Stimulated activated naive CD4-positive, alpha-beta T cell treated with Interleukin-2 at 50 U/mL for 16 hours (primary cell): ENCODE measurements at regions not wholly inside any gene's neighbourhood (a gene's known extent, or its start where the extent isn't known, plus 50 kb on each side); places are given as distances from the start of the nearest gene placed in this dataset.

Experiments
- DNase-seq: peaks from one replicate; lab custom pipeline; 2025; lab: John Stamatoyannopoulos, UW

GRCh38 chr1:199287206-199287605, 648.4 kb downstream of the PTPRC start:
- no peak for DNase-seq

DNA sequence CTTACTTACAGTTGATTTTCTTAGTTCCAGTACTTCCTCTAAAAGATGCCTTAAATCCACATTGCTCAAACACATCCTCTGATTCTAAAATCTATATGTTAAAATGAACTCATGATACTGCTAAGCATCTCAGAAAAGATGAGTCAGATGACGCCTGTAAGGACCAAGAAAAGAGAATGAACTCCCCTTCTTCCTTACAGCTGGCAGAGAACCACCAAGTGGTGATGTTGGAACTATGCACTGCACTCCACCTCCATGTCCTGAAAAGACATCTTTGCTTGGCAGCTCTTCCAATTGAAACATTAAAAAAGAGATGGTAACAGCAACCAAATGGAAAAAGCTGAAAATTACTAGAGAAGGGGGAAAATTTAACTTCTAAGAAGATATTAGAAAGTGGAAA, 648.8 kb downstream of the PTPRC start:
- no peak for DNase-seq

GRCh38 chr1:199290186-199290585, 651.3 kb downstream of the PTPRC start:
- no peak for DNase-seq

- DNase-seq: no peak
Observed at GRCh38 chr1:199291022-199291740, 652.3 kb downstream of the PTPRC start.

DNA sequence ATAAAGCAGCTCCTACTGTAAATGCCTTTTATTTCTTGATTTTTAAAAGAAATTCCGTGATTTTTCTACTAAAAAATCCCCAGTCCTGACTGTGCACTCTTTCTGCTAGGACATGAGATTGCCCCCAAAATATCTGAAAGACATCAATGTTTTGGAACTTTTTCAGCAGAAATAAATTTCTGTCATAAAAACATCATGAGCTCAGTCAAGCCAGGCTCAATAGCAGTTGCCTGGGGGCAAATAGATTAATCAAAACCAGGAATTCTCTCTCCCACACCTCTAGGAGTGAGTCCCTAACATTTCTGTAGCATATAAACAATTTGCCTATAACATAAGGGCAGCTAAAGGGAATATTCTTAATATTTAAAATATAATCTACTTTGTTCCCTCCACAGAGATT, 654.1 kb downstream of the PTPRC start:
- DNase-seq: no peak

- DNase-seq: no peak
Observed at GRCh38 chr1:199295107-199295506, 656.3 kb downstream of the PTPRC start.

- DNase-seq: no peak
Observed at GRCh38 chr1:199297174-199297573, 658.3 kb downstream of the PTPRC start.

DNA sequence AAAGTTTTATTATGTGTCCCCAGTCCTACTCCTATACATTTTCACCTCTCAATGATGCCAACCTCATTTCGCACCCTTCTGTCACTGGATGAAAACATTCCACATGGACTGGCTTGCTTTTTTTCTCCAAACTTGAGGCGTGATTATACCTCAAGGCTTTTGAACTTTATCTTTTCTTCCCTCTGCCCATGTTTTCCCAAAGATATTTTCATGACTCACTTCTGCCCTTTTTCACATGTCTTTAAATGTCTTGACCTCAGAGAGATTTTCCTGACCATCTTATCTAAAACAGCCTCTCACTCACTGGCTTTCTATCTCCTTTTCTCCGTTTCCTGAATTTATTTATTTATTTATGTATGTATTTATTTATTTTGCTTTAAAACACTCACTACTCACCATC, 659.0 kb downstream of the PTPRC start:
- no peak for DNase-seq

DNA sequence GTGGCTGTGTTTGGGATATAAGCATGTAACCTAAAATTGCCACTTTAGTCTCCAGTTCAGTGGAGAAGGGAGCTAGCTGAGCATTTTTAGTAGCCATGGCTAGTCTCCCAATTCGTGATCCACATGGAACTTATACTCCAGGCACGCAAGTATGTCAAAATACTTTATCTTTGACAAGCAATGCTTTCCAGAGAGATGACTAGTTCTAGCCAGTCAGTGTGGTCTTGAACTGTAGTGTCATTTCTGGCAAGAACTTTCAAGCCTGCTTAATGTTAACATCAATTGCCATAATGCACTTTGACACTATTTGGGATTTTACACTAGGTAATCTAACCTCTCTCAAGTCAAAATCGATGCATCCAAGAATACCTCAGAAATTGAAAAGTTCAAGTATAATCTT, 660.0 kb downstream of the PTPRC start:
- DNase-seq: no peak

- no peak for DNase-seq
Observed at GRCh38 chr1:199301472-199302217, 662.8 kb downstream of the PTPRC start.

- DNase-seq: no peak
Observed at GRCh38 chr1:199302554-199302953, 663.7 kb downstream of the PTPRC start.

GRCh38 chr1:199303035-199303434, 664.2 kb downstream of the PTPRC start:
- no peak for DNase-seq

DNA sequence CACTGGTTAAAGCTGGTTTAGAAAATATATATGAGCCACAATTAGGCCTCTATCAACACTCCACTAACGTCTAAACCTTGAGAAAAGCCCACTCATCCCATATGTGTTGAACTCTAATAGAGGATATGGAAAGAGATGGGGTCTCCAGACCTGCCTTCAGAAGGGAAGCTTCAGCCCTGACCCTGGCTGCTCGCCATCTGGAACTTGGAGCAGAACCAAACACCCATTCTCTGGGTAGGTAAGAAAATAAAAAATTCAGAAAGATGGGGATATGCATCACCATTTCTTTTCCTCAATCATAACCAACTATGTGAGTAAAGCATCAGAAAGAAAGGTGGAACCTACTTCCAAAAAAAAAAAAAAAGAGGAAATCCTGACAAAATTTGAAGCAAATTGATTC, 666.2 kb downstream of the PTPRC start:
- no peak for DNase-seq

- no peak for DNase-seq
Observed at GRCh38 chr1:199307496-199308264, 668.8 kb downstream of the PTPRC start.

GRCh38 chr1:199308349-199308846, 669.6 kb downstream of the PTPRC start:
- no peak for DNase-seq

DNA sequence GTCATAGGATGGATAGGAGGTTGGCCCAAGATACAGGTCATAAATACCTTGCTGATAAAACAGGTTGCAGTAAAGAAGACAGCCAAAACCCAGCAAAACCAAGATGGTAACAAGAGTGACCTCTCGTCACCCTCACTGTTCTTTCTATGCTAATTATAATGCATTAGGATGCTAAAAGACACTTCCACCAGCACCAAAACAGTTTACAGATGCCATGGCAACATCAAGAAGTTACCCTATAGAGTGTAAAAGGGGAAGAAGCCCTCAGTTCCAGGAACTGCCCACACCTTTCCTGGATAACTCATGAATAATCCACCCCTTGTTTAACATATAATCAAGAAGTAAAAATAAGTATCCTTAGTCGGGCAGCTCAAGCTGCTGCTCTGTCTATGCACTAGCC, 671.9 kb downstream of the PTPRC start:
- DNase-seq: no peak

DNA sequence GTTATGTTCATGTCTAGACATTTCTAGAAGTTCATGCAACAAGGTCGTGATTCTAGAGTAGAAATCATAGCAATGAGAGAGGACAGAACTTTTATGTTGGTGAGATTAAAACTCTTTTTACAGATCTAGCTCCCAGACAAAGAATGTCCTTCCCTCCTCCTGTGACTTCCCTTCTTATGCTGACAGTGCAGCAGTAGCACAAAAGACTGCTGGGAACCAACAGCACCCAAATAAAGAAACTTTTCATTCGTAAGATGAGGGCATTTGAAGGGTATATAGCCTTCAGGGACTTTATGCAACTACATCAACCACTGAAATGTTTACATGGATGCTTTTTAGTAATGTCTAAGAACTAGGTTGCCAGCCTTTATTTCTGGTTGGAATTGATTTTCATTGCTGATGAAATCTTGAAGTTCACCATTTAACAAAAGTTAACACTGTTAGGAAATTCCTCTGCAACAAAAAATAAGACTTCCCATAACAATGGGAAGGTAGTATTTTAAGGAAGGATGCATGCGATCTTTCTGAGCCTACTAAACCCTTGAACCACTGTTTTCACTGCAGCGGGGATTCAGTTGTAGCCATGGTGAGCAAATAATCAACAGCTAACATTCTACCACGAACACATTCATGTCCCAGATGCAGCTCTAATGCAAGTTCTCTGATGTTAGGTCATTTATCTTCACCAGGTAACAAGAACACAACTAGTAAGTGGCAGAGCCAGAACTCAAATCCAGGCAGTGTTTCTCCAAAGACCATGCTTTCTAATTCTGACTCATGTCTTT, 672.8 kb downstream of the PTPRC start:
- no peak for DNase-seq

GRCh38 chr1:199312626-199313025, 673.8 kb downstream of the PTPRC start:
- DNase-seq: no peak

DNA sequence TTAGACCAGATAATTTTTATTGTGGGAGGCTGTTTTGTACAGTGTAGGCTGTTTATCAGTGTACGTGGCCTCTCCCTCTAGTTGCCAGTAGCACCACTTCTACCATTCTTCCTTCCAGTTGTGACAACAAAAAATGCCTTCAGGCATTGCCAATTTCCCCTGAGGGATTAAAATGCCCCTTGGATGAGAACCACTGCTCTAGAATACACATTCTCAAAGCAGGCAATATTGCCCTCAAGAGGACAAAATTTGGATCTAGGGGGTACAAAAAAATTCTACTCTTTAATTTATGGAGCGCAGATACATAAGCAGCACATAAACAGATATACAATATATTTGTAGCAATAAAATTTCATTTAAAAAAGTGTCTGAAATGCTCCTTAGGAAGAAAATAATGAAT, 674.6 kb downstream of the PTPRC start:
- no peak for DNase-seq

DNA sequence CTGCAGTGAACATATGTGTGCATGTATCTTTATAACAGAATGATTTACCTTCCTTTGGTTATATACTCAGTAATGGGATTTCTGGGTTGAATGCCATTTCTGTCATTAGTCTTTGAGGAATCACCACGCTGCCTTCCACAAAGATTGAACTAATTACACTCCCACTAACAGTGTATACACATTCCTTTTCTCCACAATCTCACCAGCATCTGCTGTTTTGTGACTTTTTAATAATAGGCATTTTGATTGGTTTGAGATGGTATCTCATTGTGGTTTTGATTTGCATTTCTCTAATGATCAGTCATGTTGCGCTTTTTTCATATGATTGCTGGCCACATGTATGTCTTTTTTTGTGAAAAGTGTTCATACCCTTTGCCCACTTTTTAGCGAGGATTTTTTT, 680.5 kb downstream of the PTPRC start:
- no peak for DNase-seq

DNA sequence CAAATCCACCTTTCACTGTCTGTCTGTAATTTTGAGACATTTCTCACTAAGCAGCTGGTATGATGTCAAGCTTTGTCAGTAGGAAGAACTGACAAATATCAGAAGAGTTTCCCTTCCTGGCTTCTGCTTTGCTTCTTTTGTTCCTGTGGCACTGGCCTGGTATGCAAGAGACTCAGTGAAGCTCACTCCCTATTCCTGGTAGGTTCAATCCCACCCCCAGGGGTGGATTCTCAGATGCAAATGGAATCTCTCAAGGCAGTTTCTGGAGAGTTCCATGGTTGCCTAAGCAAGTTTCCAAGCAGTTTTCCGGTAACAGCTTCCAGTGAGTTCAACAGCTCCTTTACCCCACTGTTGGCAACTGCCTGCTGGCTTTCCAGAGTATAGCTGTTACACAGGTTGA, 683.4 kb downstream of the PTPRC start:
- no peak for DNase-seq

DNA sequence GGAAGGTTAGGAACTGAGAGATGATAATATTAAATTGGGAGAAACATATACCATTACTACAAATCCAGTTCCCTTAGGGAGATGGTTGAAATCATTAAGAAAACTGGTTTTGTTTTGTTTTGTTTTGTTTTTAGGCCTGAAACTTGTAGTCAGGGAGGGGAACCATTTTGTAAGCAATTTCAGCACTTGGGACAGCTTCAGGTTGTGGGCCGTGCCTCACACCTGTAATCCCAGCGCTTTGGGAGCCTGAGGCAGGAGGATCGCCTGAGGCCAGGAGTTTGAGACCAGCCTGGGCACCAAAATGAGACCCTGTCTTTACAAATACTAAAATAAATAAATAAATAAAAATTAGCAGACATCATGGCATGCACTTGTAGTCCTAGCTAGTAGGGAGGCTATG, 694.3 kb upstream of the NR5A2 start:
- no peak for DNase-seq
